ENCODE measurements at regions not wholly inside any gene's neighbourhood (a gene's known extent, or its start where the extent isn't known, plus 50 kb on each side); places are given as distances from the start of the nearest gene placed in this dataset.

DNA sequence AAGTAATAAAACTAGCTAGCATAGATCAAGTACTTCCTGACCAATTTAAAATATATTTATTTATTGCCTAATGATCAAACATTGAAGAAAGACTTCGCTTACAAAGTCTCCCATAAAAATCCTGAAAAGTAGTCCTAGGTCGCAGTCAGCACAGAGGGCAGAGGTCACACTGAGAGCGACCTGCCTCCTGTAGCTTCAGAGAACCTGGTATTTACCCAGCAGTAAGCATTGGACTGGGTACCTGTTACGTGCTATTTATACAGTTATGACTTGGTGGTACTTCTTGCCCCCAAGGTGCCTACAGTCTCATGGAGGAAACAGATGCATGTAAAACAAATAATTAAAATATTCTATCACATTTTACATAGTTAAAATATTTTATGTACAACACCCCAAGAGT lies 274.1 kb upstream of the G2E3 start:
- no peak for DNase-seq
- TF ChIP-seq GATA1 (IDR thresholded peaks at IDR 0.05; ENCODE audit: low read depth, low read length), result no peak
- no peak for TF ChIP-seq POLR2A (IDR thresholded peaks at IDR 0.05; ENCODE audit: low read length)

DNA sequence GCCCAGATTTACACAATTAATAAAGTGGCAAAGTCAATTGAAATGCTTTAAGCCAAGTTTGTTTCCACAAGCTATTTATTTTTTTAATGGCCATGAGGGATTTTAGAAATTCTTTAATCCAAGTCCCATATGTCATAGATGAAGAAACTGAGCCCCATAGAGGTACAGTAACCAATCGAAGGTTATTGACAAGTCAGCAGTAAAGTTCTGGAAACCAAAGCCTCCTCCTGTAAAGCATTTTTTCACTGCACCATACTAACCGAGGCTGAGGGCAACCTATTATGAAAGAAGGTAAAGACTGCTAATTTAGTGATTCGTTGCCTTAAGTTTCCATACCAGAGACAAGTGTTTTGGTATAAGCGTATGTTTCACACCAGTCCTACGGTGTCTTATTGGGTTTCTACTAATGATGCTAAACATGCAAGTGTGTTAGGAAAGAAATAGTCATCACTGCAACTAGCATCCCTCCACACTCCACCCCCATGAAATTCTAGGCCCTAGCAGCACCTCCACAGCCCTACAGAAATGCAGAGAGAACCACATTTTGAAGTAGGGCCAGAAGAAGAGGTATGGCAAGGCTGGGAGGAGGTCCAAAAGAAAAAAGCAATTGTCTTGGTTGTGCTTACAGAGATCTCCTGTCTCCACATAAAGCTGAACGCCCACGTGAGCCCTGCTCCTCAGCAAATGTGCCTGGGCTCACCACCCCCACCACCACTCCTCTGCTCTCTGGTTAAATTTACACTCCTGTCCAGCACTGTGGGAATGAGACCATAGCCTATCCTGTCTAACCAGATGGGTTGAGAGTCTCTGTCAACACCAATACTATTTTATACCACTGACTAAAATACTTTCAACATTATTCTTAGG lies 271.1 kb upstream of the G2E3 start:
- no peak for DNase-seq
- TF ChIP-seq POLR2A (IDR thresholded peaks at IDR 0.05; ENCODE audit: low read length), result no peak

DNA sequence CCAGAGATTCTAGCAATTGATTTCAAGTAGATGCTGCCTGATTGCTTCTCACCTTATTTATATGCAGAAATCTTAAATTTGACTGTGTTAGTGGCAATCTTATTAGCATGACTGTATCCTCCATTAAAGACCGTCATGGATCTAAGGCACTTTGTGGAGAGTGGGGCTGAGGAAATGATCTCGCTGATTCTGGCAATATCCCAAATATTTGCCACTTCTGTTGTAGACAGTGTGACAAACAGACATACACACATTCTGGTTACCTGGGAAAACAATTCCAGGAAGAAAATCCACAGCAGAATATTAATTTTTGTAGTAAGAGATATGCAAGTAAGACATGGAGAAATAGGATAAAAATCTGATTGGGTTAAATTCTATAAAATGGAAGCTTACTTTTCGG lies 269.0 kb upstream of the G2E3 start:
- TF ChIP-seq GATA1 (IDR thresholded peaks at IDR 0.05; ENCODE audit: low read depth, low read length) (no peak), POLR2A (IDR thresholded peaks at IDR 0.05; ENCODE audit: low read length) (no peak)
- DNase-seq, result no peak

DNA sequence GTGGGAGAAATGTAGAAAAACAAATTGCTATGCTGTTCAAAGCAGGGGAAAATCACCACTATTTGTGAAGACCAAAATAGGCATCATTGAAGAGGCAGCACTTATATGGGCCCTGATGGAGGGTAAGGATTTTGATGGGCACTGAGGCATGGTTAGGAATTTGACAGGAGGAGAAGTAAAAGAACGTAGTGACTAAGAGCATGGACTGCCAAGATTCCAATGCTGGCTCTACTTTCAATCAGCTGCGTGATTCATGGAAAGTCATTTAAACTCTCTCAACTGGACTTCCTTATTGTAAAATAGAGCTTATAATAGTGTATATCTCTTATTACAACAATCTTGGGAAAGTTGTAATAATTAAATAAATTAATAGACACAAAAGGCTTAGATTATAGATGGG lies 267.7 kb upstream of the G2E3 start:
- TF ChIP-seq GATA1 (IDR thresholded peaks at IDR 0.05; ENCODE audit: low read depth, low read length), result no peak
- TF ChIP-seq POLR2A (IDR thresholded peaks at IDR 0.05; ENCODE audit: low read length), result no peak
- DNase-seq, result no peak

DNA sequence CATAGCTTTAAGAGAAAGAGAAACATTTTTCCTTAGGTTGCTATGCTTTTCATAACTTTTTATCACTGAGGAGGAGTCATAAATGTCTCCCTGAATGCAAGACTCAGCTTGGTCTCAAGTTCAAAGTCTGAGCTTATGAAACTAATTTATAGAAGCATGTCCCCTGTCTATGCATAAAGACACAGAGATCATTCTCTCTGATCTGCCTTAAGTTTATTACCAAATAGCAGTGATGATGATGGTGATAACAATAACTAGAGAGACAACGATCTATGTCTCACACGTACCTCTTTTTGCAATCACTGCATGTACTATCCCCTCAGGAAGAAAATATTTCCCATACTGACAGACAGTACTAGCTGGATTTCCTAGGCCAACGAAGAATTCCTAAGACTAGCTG lies 266.4 kb upstream of the G2E3 start:
- DNase-seq, result no peak
- no peak for TF ChIP-seq GATA1 (IDR thresholded peaks at IDR 0.05; ENCODE audit: low read depth, low read length)
- no peak for TF ChIP-seq POLR2A (IDR thresholded peaks at IDR 0.05; ENCODE audit: low read length)

DNA sequence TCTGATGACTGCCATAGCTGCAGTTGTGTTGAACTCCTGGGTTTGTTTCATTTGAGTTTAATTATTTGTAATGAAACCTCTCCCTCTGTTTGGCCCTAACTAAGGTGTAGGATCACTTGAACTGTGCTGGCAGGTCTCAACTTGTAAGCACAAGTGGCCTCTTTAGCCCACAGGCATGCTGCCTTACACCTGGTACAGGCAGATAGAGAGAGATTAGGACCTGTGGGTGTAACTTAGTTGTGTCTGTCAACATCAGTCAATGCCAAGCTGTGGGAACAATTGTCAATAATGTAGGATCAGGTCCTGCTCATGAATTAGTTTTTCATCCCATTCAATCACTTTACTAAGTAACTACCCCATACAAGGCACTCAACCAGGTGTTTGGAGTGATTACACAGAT lies 263.0 kb upstream of the G2E3 start:
- no peak for DNase-seq
- TF ChIP-seq GATA1 (IDR thresholded peaks at IDR 0.05; ENCODE audit: low read depth, low read length) (no peak), POLR2A (IDR thresholded peaks at IDR 0.05; ENCODE audit: low read length) (no peak)

DNA sequence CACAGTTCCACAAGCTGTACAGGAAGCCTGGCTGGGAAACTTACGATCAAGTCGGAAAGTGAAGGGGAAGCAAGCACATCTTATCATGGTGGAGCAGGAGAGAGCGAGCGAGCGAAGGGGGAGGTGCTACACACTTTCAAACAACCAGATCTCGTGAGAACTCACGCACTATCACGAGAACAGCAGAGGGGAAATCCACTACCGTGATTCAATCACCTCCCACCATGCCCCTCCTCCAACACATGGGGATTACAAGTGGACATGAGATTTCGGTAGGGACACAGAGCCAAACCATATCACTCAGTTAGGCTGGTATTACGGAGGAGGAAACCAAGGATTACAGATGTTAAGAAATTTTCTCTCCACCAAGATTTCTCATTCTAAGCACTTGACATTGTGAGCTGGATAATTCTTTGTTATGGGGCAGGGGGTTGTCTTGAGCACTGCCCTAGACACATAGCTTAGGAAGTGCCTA lies 262.0 kb upstream of the G2E3 start:
- DNase-seq, result peak in 1 of 2 experiments; percentile 5
- TF ChIP-seq GATA1 (IDR thresholded peaks at IDR 0.05; ENCODE audit: low read depth, low read length) (no peak), POLR2A (IDR thresholded peaks at IDR 0.05; ENCODE audit: low read length) (no peak)

DNA sequence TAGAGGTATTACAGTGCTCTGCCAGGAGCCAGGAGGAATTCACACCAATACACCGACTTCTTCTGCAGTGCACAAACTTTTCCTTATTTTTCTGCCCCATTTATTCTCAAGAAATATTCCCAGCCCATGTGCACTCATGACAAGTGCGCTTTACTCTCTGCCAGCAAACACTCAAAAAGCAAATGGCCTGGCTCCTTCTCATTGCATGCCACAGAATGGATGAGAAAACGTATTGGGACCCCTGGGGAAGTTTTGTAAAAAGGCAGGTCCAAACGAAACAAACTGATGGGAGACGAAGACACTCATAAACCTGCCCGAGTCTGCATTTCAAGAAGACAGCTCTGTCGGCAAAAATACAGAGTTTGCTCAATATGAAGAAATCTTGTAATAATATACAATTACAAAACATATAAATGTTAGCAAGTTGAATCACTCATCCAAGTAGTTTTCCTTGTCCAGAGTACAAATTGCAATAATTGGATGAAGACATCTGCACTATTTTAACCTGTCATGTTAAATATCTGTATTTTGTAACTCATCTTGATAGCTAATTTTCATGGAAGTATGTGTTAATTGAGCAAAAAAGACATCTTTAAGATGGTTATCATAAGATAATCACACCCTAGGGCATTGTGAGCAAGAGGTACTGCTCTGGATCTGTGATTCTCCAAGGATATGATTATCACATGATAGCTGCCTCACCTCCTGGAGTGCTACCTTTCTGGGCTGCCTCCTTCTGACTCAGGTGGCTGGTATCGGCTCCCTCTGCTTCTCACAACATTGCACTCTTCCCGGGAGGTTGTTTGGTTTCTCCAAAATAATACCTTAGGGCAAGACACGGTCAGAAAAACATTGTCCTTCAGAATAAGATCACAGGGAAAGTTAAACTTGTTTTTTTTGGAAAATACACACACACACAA lies 260.8 kb upstream of the G2E3 start:
- TF ChIP-seq POLR2A (IDR thresholded peaks at IDR 0.05; ENCODE audit: low read length) (no peak), GATA1 (IDR thresholded peaks at IDR 0.05; ENCODE audit: low read depth, low read length) (no peak)

DNA sequence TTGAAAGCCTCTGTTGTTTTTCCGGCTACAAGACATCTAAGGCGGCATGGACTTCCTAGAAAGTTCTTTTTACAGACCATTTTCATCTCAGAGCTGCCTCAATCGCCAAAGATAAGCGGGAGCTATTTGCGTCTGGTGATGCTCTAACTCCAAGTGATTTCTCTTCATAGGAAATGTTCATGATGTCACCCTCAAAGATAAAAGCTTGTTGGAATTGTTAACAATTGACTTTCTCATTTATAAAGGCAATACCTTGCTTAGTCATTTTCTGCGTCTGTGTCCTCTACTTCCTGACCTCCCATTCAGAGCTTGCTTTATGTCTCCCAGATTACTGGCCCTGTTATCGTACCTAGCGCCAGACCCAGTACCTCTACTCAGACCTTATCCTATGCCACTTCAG lies 259.0 kb upstream of the G2E3 start:
- no peak for DNase-seq
- TF ChIP-seq POLR2A (IDR thresholded peaks at IDR 0.05; ENCODE audit: low read length) (no peak), GATA1 (IDR thresholded peaks at IDR 0.05; ENCODE audit: low read depth, low read length) (no peak)

More for the DNA sequence above, 260.8 kb upstream of the G2E3 start:
- no peak for DNase-seq

DNA sequence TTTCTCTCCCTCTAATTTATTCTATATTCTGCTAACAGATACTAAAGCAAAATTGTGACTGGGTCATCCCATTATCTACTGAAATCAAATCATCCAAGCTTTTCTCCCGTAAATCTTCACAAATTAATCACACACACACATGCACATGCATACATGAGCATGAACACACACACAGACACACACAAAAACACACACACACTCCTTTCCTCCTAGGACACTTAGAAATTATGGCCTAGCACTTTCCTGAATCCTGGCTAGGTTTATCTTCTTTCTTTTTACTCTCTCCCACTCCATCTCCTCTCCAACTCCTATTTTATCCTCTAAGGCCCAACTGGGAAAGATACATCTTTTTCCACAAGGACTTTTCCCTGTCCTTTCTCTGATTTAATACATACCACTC lies 255.6 kb upstream of the G2E3 start:
- TF ChIP-seq GATA1 (IDR thresholded peaks at IDR 0.05; ENCODE audit: low read depth, low read length) (no peak), POLR2A (IDR thresholded peaks at IDR 0.05; ENCODE audit: low read length) (no peak)
- DNase-seq, result no peak

DNA sequence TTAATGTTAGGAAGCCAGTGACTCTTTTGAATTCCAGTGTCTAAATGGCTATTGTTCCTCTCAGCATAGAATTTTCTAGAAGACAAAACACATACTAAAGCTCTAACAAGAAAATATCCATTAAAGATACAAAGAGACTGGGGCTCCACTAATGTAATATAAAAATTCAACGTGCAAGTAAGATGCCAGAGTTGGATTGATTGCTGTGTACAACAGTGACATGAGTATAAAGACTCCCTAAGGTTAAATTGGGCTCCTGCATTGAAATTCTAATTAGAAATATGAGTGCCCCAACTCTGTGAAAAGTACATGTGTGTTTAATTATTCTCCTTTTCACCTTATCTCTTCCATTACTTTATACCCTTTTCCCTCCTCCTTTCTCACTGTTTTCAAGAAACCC lies 253.6 kb upstream of the G2E3 start:
- no peak for DNase-seq
- TF ChIP-seq GATA1 (IDR thresholded peaks at IDR 0.05; ENCODE audit: low read depth, low read length), result no peak
- TF ChIP-seq POLR2A (IDR thresholded peaks at IDR 0.05; ENCODE audit: low read length), result no peak

DNA sequence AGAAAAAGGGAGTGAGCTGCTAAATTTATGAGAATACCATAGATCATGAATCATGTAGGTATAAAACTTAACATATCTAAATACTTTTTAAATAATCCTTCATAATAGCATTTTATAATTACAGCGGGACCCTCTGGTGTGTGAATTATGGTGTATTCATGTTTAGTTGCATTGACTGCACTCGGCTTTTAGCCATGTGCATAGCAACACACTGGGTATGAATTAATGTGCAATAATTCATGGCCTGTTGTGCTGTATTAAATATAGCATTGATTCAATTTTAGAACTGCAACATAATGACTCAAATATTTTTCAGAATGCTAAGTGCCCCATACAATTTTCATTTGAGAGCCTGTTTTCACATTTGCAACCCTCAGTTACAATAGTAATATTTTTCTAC lies 249.6 kb upstream of the G2E3 start:
- DNase-seq, result no peak

DNA sequence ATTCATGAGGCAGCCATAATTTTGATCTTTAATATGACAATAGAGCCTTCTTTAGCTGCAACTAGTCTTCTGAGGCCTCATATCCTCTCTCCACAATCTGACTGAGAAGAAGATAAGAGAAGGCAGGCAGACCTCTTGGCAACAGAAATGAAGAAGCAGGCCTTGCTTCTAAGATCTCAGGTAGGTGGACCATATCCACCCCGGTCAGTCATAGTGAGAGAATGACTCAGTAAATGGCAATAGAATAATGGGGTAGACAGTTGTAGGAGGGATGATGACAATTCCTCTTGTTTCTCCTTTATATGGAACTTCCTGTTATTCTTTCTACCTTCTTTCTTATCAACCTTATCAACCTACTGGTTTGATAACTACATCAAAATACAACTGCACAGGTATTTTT lies 246.7 kb upstream of the G2E3 start:
- no peak for TF ChIP-seq POLR2A (IDR thresholded peaks at IDR 0.05; ENCODE audit: low read length)
- no peak for TF ChIP-seq GATA1 (IDR thresholded peaks at IDR 0.05; ENCODE audit: low read depth, low read length)
- DNase-seq, result no peak

More for the DNA sequence above, 249.6 kb upstream of the G2E3 start:
- no peak for TF ChIP-seq POLR2A (IDR thresholded peaks at IDR 0.05; ENCODE audit: low read length)
- TF ChIP-seq GATA1 (IDR thresholded peaks at IDR 0.05; ENCODE audit: low read depth, low read length), result no peak

DNA sequence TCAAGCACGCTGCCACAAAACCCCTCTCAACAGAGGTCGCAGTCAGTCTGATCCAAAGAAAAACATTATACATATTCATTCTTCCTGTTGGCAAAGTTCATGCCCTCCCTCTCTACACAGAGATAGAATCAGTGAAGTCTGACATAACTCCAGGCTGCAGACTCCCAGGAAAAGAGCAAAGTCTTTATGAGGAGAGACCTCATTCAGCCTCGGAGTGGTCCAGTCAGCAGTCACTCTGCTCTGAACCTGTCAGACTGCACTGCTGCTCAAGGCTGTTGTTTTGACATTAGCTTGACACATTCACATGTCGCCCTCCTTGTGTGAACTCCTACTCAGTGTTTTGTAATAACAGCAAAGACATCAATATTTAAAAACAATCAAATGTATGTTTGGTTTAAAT lies 241.2 kb upstream of the G2E3 start:
- TF ChIP-seq POLR2A (IDR thresholded peaks at IDR 0.05; ENCODE audit: low read length) (no peak), GATA1 (IDR thresholded peaks at IDR 0.05; ENCODE audit: low read depth, low read length) (no peak)

More for the DNA sequence above, 241.2 kb upstream of the G2E3 start:
- no peak for DNase-seq

All from erythroblast (primary cell).